GM18861 (cell line): ENCODE measurements at regions not wholly inside any gene's neighbourhood (a gene's known extent, or its start where the extent isn't known, plus 50 kb on each side); places are given as distances from the start of the nearest gene placed in this dataset.

ENCODE experiments used
- ATAC-seq: cut with Tn5 transposase; IDR thresholded peaks from one replicate; pipeline ENCODE4 v1.9.1; 2021; ENCODE audit not compliant: unreplicated experiment

- no peak for ATAC-seq
Measured at GRCh38 chr19:27777726-27778125, 1435.2 kb downstream of the UQCRFS1 start.

DNA sequence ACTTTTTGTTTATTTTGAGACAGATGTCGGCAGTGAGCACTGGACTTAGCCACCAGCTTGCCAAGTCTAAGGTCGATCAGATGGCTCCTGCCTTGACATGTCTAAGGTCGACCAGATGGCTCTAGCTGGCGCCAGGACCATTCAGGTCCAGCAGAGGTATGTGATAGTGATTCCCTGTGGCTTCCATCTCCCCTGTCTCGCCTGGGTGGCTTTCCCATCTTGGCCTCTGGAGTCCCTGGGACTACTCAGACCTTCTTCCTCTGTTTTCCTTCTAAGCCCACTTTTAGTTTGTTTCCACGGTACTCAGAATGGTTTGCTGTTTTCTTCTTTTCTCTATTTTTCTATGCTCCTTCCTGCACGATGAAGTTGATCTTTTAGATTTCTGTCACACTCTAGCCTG is 1435.7 kb downstream of the UQCRFS1 start:
- no peak for ATAC-seq

GRCh38 chr19:27776524-27776923 is 1436.4 kb downstream of the UQCRFS1 start:
- ATAC-seq: no peak

DNA sequence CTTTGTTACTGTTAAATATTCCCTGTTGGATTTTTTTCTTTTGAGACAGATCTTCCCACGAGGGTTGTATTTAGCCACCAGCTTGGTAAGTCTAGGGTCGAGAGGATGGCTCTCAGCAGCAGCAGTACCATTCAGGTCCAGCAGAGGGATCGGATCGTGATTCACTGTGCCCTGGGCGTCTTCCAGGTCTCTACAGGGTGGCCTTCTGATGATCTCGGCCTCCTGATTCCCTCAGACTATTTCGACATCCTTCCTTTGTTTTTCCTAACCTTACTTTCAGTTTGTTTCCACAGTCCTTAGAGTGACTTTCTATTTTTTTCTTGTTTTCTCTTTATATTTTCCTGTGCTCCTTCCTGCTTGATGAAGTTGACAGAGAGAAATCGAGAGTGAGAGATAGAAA is 1436.9 kb downstream of the UQCRFS1 start:
- no peak for ATAC-seq

DNA sequence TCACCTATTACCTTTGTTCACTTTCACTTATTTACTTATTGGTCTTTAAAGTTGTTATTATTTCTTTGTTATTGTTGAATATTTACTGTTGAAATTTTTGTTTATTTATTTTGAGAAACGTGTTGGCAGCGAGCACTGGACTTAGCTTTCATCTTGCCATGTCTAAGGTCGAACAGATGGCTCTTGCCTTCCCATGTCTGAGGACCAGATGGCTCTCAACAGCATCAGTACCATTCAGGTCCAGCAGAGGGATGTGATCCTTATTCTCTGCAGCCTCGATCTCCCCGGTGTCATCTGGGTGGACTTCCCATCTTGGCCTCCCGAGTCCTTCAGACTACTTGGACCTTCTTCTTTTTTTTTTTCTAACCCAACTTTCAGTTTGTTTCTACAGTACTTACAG is 1437.6 kb downstream of the UQCRFS1 start:
- ATAC-seq: no peak

- ATAC-seq: no peak
Measured at GRCh38 chr19:27774827-27775226, 1438.1 kb downstream of the UQCRFS1 start.

DNA sequence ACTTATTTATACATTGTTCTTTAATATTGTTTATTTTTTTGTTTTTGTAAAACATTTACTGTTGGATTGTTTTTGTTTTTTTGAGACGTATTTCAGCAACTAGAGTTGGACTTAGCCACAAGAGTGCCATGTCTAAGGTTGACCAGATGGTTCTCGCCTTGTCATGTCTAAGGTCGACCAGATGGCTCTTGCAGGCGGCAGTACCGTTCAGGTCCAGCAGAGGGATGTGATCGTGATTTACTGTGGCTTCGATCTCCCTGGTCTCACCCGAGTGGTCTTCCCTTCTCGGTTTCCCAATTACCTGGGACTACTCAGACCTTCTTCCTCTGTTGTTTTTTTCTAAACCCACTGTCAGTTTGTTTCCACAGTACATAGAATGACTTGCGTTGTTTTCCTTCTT is 1438.6 kb downstream of the UQCRFS1 start:
- no peak for ATAC-seq

DNA sequence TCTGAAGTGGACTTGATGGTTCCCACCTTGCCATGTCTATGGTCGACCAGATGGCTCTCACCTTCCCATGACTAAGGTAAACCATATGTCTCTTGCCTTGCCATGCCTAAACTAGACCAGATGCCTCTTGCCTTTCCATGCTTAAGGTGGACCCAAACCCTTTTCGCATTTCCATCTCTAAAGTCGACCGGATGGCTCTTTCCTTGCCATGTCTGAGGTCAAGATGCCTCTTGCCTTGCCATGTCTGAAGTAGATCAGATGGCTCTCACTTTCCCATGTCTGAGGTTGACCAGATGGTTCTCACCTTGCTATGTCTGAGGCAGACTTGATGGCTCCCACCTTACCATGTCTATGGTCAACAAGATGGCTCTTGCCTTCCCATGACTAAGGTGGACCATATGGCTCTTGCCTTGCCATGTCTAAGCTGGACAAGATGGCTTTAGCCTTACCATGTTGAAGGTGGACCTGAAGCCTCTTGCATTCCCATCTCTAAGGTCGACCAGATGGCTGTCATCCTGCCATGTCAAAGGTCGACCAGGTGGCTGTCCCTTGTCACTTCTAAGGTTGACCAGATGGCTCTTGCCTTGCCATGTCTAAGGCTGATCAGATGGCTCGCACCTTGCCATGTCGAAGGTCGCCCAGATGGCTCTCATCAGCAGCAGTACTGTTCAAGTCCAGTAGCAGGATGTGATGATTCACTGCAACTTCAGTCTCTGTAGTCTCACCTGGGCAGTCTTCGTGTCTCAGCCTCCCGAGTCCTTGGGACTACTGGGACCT is 1439.4 kb downstream of the UQCRFS1 start:
- no peak for ATAC-seq

DNA sequence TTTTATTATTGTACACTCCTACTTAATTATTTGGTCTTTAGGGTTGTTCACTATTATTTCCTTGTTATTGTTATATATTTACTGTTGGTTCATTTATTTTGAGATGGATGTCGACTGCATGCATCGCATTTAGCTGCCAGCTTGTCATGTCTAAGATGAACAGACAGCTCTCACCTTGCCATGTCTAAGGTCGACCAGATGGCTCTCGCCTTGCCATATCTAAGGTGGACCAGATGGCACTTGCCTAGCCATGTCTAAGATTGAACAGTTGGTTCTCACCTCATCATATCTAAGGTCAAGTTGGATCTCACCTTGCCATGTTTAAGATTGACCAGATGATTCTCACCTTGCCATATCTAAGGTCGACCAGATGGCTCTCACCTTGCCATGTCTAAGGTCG is 1440.9 kb downstream of the UQCRFS1 start:
- ATAC-seq: no peak

GRCh38 chr19:27770095-27770494 is 1442.9 kb downstream of the UQCRFS1 start:
- no peak for ATAC-seq

- no peak for ATAC-seq
Measured at GRCh38 chr19:27767234-27767633, 1445.7 kb downstream of the UQCRFS1 start.

GRCh38 chr19:27765912-27766725 is 1446.8 kb downstream of the UQCRFS1 start:
- no peak for ATAC-seq

DNA sequence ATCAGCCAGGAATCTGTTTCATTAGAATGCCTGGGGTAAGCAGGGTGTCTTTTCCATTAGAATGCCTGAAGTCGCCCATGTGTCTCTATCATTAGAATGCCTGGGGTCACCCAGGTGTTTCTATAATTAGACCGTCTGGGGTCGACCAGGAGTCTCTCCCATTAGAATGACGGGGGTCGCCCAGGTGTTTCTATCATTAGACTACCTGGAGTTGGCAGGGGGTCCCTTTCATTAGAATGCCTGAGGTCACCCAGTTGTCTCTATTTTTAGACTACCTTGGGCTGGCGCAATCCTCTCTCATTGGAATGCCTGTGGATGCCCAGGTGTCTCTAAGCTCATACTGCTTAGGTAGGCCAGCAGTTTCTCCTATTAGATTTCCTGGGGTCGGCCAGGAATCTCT is 1447.6 kb downstream of the UQCRFS1 start:
- ATAC-seq: no peak

DNA sequence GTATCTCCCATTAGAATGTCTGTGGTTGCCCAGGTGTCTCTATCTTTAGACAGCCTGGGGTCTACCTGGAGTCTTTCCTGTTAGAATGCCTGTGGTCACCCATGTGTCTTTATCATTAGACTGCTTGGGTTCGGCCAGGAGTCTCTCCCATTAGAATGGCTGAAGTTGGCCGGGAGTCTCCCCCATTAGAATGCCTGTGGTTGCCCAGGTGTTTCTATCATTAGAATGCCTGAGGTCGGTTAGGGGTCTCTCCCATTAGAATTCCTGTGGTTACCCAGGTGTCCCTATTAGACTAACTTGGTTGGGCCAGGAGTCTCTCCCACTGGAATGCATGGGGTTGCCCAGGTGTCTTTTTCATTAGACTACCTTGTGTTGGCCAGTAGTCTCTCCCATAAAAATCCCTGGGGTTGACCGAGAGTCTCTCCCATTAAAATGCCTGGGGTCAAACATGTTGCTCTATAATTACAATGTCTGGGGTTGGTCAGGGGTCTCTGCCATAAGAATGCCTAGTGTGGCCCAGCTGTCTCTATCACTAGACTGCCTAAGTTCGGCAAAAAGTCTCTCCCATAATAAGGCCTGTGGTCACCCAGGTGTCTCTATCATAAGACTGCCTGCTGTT is 1448.7 kb downstream of the UQCRFS1 start:
- ATAC-seq: no peak

DNA sequence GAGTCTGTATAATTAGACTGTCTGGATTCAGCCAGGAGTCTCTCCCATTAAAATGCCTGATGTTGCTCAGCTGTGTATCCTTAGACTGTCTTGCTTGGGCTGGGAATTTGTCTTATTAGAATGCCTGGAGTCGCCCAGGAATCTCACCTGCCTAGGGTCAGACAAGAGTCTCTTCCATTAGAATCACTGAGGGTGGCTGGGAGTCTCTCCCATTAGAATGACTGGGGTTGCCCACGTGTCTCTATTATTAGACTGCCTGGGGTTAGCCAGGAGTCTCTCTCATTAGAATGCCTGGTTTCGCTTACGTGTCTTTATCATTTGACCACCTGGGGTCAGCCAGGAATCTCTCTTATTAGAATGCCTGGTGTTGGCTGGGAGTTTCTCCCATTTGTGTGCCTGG is 1450.0 kb downstream of the UQCRFS1 start:
- no peak for ATAC-seq

DNA sequence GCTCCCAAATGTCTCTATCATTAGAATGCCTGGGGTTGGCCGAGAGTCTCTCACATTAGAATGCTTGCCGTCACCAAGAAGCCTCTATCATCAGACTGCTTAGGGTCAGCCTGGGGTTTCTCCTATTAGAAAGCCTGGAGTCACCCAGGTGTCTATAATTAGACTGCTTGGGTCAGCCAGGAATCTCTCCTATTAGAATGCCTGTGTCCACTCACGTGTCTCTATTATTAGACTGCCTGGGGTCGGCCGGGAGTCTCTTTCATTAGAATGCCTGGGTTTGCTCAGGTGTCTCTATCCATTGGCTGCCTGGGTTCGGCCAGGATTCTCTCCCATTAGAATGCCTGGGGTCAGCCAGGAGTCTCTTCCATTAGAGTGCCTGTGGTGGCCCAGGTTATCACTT is 1453.1 kb downstream of the UQCRFS1 start:
- ATAC-seq: no peak

DNA sequence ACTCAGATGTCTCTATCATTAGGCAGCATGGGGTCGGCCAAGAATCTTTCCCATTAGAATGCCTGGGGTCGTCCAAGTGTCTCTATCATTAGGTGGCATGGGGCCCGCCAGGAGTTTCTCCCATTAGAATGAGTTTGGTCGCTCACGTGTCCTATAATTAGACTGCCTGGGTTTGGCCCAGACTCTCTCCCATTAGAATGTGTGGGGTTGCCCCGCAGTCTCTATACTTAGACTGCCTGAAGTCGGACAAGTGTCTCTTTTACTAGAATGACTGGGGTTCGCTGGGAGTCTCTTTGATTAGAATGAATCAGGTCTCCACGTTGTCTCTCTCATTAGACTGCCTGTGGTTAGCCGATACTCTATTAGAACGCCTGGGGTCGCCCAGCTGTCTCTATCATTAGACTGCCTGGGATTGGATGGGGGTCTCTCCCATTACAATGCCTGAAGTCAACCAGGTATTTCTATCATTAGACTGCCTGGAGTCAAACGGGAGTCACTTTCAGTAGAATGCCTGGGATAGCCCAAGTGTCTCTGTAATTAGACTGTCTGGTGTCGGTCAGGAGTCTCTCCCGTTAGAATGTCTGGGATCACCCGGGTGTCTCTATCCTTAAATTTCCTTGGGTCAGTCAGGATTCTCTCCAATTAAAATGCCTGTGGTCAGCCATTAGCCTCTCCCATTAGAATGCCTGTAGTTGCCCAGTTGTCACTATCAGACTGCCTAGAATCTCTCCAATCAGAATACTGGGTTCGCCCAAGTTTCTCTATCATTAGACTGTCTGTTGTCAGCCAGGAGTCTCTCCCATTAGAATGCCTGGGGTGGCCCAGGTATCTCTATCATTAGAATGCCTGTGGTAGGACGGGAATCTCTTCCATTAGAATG is 1454.1 kb downstream of the UQCRFS1 start:
- ATAC-seq: no peak

GRCh38 chr19:27754700-27755099 is 1458.3 kb downstream of the UQCRFS1 start:
- no peak for ATAC-seq

- no peak for ATAC-seq
Measured at GRCh38 chr19:27753622-27754021, 1459.3 kb downstream of the UQCRFS1 start.

DNA sequence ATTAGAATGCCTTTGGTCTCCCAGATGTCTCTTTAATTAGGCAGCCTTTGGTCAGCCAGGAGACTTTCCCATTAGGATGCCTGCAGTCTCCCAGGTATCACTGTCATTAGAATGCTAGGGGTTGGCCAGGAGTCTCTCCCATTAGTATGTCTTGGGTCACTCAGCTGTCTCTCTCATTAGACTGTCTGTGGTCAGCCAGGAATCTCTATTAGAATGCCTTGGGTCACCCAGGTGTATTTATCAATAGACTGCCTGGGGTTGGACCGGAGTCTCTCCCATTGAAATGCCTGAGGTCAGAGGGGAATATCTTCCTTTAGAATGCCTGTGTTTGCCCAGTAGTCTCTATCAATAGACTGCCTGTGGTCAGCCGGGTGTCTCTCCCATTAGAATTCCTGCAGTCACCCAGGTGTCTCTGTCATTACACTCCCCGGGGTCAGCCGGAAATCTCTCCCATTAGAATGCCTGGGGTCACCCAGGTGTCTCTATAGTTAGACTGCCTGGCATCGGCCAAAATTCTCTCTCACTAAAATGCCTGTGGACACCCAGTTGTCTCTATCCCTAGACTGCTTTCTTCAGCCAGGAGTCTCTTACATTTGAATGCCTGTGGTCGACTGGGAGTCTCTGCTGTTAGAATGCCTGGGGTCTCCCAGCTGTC is 1460.3 kb downstream of the UQCRFS1 start:
- no peak for ATAC-seq

DNA sequence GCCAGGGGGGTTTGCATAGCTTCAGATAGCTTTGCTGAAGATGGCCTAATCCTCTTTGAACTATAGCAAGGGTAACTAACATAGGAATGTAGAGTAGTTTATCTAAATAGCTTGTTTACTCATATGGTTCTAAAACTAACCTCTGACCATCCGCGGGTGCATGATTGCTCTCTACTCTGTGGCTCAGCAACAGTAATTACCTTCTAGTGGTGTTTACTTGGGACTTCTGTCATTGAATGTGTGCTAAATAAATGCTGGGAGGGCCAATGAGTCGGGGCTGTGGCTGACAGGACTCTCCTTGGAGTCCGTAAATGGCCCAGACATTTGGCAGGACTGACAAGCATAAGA is 1461.9 kb downstream of the UQCRFS1 start:
- ATAC-seq: no peak
